NCI-H446 treated with DMSO at 0.1 percent for 48 hours (cell line): ENCODE measurements at regions not wholly inside any gene's neighbourhood (a gene's known extent, or its start where the extent isn't known, plus 50 kb on each side); places are given as distances from the start of the nearest gene placed in this dataset.
"Not testable (repeated sequence)": the region's sequence is repeated elsewhere in the genome, so short reads cannot be mapped to it uniquely, and the experiment has no call there.

Experiments
- DNase-seq: peaks from one replicate; lab custom pipeline; 2025; lab: John Stamatoyannopoulos, UW

DNA sequence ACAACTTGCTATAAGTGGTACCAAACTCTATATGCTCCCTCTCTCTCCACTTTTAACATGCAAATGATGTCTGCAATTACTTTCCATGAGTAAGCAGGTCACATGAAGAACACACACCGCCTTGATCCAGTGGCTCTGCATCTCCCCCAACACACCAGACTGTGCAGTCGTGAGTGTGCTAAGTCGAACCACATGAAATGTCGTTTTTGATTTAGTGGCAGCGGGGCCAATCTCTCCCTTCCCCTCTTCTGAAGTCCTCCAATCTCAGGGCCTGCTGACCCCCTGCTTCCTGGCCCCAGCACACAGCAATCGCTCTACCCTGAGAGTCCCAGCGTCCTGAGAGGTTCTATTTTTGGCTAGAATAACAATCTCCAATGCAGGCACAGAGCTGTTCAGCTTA, 312.5 kb downstream of the SHQ1 start:
- no peak for DNase-seq

DNA sequence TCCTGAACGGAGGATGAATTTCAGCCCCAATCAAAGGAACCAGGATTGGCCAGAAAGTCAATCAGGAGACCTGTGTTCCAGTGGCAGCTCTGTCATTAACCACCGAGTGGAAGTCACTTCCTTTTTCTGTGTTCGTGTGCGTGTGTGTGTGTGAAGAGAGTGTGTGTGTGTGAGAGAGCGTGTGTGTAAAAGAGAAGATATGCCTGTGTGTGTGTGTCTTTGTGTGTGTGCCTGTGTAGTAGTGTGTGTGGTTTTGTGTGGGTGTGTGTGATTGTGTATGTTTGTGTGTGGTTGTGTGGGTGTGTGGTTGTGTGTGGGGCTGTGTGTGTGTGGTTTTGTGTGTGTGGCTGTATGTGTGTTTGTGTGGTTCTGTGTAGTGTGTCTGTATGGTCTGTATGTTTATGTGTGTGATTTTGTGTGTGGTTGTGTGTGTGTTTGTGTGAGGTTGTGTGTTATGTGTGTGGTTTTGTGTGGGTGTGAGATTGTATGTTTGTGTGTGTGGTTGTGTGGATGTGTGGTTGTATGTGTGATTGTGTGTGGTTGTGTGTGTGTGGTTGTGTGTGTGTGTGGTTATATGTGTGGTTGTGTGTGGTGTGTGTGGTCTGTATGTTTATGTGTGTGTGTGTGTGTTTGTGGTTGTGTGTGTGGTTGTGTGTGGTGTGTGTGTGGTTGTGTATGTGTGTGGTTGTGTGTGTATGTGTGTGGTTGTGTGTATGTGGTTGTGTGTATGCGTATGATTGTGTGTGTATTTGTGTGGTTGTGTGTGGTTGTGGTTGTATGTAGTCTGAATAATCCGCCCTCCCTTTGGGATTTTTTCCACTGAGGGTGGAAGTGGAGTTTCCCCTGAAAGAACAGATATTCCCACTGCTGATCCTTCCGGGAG, 314.4 kb downstream of the SHQ1 start:
- no peak for DNase-seq

DNA sequence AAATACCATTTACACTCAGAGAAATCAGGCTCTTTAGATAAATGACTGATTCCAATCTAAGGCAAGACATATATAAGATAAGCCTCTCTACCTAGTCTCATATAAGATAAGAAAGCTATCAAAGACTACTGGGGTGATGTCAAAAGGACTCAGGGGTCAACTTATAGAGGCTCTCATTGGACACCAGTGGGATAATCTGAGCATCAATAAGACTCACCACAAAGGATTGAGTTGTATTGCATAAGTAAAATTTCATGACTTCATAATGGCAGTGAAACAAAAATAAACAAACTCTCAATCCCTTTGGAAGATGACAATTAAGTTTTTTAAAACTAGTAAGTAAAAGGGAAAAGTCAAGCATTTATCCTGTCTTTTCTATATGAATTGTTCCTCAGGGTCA, 317.8 kb downstream of the SHQ1 start:
- DNase-seq, result no peak

DNA sequence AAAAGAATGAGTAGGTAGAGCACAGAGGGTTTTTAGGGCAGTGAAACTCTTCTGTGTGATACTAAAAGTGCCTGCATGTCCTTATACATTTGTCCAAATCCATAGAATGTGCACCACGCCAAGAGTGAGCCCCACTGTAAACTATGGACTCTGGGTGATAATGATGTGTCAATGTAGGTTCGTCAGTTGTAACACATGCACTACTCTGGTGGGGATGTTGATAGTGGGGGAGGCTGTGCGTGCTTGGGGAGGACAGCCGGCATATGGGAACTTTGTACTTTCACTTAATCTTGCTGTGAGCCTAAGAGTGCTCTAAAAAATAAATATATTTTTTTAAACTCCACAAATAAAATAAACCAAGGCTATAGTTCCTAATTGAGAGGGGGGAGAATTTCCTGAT, 319.2 kb downstream of the SHQ1 start:
- DNase-seq, result no peak

DNA sequence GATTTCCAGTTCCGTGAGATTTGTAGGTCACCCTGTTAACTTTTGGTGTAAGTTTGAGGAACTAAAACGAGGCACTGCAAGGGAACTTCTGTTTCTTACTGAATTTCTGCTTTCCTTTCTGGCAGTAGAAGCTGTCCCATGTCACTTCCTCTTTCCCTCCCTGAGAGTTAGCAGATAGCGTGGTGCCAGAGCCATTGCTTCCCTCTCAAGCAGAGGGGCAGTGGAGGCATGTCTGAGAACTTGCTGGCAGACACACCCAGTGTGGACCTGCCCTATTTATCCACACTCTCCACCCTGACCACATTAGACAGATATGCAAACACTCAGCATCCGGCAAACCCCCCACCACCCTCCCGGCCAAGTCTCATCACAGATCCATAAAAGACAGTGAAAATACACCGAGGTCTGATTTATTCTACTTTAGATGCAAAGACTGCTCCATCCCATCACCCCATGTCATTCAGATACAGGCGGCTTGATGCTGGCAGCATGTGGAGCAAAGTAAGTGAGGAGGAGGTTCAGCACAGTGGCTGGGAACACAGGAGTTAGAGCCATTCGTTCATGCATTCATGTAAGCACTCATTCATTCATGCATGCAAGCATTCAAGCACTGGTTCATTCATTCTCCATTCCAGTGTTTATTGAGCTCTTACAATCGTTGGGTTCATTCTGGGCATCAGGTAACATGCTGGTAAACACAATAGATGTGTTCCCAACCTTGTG, 324.7 kb downstream of the SHQ1 start:
- DNase-seq, result no peak

DNA sequence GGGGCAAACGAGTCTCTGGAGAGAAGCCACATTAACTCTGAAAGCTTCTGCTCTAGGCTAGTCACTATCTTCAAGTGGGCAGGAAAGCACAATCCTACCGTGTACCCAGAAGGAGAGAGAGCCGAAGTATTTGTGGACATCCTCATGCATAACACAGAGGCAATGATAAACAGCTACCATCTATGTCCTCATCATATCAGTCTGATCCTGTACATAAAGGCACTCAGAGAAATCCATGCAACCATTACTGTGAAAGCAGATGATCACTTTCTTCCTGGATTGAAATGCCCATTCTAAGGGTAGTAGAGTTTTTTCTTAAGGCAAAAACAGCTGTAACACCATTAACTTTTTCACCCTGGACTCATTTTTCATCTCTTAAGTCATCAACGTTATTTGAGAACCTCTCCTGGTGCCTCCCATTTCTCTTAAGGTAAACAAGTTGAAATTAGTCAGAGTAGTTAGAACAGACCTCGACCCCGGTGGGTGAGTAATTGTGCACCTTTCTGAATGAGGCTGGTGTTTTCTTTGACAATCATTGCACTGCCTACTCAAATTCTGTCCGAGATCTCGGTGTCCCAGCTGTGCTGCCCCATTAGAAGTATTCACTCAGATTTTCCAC, 327.4 kb downstream of the SHQ1 start:
- DNase-seq, result no peak

DNA sequence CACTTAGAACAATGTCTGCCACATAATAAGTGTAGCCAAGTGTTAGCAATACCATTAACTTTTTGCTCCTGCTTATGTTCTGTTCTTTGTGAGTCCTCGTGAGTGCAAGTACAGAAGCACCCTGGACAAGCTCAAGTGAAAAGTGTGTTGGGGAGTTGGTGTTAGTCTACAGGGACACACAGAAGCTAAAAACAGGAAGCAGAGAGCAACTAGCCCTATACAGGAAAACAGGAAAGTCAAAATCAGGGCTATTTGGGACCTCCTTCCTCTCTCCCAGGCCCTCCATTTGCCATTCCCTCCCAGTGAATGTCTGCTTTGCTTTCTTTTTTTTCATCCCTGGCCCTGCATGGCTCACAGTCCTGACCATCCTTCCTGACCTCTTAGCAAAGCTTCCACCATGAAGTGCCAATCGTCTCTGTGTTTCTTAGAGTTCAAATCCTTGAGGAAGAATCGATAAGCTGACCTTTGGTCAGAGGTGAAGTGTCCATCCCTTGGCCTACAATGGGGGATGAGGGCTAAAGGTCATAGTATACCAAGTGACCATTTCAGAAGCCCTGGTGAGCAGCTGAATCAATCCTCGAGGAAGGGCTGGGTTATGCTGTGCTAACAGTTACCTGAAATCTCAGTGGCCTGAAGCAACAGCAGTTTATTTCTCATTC, 328.2 kb downstream of the SHQ1 start:
- DNase-seq, result no peak

DNA sequence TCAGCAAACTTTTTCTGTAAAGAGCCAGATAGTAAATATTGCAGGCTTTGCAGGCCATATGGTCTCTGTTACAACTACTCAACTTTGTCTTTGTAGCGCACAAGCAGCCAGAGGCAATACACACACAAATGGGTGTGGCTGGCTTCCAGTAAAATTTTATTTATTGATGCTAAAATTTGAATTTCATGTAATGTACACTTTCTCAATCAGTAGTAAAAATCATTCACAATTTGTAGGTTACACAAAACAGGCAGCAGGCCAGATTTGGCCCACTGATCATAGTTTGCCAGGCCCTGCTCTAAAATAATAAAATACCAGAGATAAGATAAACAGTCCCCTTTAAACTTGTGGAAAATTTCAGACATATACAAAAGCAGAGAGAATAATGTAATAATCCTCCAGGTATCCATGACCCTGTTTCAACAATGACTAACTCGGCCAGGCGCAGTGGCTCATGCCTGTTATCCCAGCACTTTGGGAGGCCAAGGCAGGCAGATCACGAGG, 330.3 kb downstream of the SHQ1 start:
- no peak for DNase-seq

DNA sequence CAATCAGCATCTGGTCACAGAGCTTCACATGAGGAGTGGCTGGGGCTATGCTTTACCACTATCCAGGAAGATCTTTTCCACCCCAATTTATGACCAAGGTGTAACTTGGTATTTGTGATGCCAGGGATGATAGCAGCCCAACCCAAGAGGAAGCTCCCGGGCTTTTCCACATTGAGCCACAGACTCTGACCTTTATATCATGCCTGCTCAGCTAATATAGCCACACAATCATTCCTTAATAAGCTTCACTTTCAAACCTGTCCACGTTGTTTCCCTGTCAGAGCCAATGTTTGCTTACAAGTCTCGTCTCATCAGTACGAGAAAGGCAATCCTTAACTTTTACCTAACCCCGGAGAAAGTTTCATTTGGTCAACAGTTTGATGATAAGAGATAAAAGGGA, 330.9 kb downstream of the SHQ1 start:
- no peak for DNase-seq

DNA sequence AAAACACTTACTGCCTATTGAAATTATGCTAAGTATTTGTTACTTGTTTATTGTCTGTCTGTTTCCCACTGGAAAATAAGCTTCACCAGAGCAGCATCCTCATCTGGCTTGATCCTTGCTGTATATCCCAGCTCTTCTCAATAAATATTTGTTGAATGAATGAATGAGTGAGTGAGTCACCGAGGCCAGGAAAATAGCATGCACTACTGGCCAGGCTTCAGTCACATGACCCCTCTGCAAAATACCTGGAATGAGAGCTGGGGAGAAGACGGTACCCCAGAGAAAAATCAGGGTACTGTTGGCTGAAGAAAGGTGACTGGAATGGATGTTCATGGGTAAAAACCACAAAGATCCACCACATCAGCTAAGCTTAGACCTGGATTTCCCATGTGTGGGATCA, 331.9 kb downstream of the SHQ1 start:
- DNase-seq, result no peak

DNA sequence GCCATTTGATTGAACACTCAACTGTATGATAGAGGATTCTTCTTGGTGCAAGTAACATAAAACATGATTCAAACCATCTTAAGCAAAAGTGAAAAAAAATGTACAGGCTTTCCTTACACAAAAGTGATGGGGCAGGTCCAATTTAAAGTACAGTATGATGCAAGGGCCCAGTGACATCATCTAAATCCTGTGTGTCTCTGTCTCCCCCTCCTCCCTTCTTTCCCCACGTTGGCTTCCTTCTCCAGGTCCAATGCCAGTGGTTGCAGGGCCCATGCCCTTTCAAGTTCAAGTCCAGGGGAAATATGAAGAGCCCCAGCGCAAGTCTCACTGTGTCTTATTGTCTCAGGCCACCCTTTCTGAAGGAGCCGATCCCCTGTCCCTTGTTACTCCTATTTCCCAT, 332.3 kb downstream of the SHQ1 start:
- DNase-seq, result no peak

DNA sequence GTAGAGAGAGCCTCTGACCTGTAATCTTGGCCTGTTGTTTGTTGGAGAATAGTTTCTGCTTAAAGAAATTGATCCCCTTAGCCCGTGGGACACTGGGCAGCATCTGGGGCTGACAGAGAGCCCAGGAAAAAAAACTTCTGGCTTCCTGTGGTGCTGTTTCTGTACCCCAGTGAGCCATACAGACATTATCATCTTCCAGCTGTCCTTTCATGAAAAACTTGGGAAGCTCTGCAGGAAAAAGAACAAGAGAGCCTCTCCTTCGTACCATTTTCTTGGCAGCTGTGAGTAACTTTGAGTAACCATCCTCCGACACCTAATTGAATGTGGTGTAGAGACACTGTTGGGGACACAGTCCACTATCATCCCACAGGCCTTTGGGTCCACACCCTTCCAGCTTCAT, 333.0 kb downstream of the SHQ1 start:
- no peak for DNase-seq

DNA sequence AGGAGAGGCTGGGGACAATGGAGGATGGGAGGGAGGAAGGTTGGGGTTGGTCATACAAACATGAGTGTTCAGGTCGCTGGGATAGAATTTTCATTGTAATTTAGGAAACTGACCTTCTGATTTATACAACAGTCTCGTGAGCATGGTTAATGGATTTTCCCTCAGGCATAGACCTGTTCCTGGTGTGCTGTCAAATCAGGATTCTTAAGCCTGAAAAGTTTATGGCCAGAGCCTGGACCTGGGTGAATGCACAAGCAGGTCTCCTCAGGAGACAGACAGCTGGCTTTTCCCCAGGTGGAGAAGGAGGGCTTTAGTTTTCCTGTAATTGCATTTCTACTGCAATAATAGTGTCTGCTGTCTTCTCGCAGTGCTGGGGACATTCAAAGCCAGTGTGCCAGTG, 338.0 kb downstream of the SHQ1 start:
- DNase-seq, result no peak

DNA sequence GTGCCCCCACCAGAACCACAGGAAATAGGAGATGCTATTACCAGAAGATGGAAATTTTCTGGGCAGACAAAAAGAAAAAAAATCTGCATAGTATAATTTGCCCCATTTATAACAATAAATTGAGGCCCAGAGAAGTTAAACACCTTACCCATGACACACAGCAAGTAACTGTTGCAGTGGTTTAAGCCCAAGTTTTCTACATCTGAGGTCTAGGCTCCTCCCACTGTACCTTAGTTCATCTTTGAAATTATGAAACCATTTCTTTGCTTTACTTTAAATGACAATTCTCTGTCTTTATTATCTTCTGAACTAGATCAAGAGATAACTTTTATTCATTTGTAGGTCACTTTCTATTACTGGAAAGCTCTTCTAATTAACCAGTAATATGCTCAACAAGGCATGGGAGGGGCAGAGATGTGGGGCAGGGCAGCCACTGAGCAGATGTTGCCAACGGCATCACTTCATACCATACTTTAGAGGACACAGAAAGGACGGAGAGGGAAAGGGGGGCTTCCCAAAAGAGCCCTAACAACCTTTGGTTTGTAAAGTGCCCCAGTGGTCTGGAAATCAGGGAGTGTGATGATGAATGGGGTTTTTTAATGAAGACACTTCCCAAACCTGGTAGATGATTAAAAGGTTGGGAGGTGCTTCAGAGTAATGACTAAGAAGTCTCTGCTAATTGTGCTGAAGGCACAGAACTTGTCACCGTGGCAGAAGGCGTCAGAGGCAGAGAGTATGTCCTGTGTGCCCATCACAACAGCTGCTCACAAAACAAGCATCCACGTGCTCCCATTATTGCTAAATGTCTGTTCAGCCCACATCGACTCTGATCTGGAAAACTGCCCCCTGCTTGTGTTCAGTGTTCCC, 342.5 kb downstream of the SHQ1 start:
- DNase-seq, result no peak

DNA sequence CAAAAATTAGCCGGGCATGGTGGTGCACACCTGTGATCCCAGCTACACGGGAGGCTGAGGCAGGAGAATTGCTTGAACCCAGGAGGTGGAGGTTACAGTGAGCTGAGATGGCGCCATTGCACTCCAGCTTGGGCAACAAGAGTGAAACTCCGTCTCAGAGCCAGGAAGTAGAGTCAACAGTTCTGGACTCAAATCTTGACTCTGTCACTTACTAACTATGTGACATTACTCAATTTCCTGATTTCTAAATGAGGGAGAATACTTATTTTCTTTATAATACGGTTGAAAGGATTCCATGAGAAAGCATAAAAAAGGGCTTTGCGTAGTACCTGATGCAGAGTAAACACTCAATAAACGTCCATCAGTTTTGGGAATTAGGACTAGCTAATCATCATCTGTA, 350.7 kb downstream of the SHQ1 start:
- not testable (repeated sequence) for DNase-seq

DNA sequence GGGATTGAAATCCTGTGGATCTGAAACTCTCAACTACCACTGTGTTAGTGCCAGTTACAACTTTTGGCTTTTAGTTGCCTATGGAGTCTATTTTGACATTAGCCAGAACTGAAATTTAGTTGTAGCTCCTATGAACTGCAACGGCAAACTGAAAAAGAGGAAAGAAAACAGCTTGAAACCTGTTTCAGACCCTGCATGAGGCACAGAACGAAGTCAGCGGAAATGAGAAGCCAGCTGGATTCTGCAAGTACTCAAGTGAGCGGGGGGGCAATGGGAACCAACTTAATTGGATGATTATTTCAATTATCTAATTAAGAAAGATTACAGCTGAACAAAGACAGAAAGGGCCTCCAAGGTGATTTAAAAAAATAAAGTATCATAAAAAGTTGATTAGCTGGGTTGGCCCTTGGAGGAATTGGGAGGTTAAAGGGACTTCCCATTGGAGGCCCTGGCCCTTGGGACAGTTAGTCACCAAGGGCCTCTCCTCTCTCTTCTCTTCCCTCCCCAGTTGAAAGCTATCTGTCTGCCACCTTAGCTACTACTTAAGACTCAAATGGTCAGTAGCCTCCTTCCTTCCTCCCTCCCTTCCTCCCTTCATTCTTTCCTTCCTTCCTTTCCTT, 352.1 kb downstream of the SHQ1 start:
- DNase-seq, result no peak

DNA sequence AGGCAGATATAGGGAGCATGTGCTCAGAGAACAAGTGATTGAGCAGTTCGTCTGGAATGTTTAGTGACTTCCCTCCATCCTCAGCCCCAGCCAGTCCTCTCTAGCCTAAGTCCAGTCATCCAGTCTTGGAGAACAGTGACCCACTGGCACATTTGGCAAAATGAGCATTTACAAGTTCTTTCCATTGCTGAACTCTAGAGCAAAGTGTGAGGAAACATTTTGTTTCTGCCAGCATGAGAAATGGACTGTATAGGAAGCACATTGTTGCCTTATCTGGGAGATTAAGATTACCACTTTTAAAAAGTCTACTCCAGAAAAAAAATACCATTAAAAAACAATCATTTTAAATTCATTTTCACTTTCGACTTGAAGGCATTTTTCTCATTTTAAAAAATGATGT, 353.6 kb downstream of the SHQ1 start:
- DNase-seq, result no peak

DNA sequence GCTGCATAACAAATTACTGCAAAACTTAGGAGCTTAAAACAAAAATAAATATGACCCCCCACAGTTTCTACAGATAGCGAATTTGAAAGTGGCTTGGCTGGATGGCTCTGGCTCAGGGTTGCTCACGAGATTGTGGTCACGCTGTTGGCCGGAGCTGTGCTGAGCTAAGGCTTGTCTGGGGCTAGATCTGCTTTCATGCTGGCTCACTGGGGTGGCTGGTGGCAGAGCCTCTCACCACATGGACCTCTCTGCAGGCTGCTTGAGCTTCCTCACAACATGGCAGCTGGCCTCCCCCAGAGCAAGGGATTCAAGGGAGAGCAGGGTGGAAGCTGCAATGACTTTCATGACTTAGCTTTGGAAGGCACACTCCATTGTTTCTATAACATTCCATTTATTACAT, 354.1 kb downstream of the SHQ1 start:
- no peak for DNase-seq

DNA sequence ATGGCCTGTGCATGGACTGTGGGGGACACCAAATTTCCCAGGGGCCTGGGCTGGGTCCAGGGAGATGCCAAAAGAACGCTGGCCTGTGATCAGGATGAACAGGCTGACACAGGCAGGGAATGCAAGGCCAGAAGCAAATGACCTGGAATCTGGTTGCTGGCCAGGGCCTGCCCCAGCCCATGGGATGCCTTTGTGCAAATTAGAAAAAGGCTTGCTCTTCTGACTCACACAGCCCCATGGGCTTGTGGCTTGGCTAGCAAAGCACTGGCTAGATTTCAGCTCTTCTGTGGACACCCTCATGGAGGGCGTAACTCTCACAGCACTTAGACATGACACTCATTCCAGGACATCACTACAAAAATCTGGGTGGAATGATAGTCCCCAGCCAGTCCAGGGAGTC, 356.0 kb downstream of the SHQ1 start:
- no peak for DNase-seq

DNA sequence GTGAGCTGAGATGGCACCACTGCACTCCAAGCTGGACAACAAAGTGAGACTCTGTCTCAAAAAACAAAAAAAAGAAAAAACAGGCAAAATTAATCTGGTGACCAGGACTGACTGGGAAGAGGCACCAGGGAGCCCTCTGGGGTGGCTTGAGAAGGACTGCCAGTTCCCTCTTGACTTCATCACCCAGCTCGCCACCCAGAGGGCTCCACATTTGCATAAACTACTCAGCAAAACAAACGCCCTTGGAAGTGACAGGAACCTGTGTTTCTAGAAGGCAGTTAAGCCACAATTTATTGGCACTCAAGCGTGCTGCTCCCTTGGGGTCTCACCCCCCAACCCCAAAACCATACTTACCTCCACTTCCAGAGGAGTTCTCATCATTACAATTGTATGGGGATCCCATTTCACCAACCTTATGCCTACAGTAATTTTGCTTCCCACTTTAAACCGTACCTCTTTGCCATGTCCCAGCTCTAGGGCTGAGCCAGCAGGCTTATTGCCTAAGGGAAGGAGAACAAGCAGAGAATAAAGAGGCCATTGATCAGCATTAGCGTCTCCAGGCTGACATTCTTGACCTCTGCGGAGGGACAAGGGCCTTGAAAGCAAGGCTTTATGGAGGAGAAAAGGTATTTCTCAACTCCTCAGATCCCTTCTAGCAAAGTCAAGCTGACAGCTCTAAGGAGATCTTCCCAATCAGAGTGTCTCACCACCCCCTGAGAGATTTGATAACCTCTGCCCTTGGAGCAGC, 357.4 kb downstream of the SHQ1 start:
- DNase-seq, result no peak
